Sciatic nerve (tissue), 2 donors: ENCODE measurements at regions not wholly inside any gene's neighbourhood (a gene's known extent, or its start where the extent isn't known, plus 50 kb on each side); places are given as distances from the start of the nearest gene placed in this dataset.
"Not testable (repeated sequence)": the region's sequence is repeated elsewhere in the genome, so short reads cannot be mapped to it uniquely, and the experiment has no call there.

Source experiments
- ATAC-seq: fragments of 200-7000 bp; cut with Tn5 transposase; one replicate; pipeline ENCODE4 v1.9.1; 2020; ENCODE audit warnings: mild to moderate bottlenecking, moderate library complexity
- DNase-seq: peaks from one replicate; pipeline ENCODE4 v3.0.0-alpha.2; 2020; ENCODE audit warnings: low spot score
- intact Hi-C: fragments of 100-400 bp; cut with DNase I; formaldehyde crosslinking; loops from one replicate; pipeline ENCODE4 v1.14.2; 2022
- donor health status: DM: no; HTN: no; CAD: no.
- donor health status: DM: no; HTN: no; CAD: no.

- ATAC-seq (no peak), DNase-seq (no peak)
- intact Hi-C loops, result no loop called here
Observed at GRCh38 chr12:60489071-60489470, 893.2 kb downstream of the SLC16A7 start.

- no peak for DNase-seq
- intact Hi-C loops, result no loop called here
- no peak for ATAC-seq
Observed at GRCh38 chr12:60494244-60494643, 898.4 kb downstream of the SLC16A7 start.

- DNase-seq (no peak), ATAC-seq (no peak)
- intact Hi-C loops, result no loop called here
Observed at GRCh38 chr12:60498656-60499055, 902.8 kb downstream of the SLC16A7 start.

- intact Hi-C loops, result no loop called here
- DNase-seq, result no peak
- no peak for ATAC-seq
Observed at GRCh38 chr12:60501124-60501729, 905.4 kb downstream of the SLC16A7 start.

- DNase-seq (no peak), ATAC-seq (no peak)
- intact Hi-C loops, result no loop called here
Observed at GRCh38 chr12:60522684-60523400, 927.0 kb downstream of the SLC16A7 start.

GRCh38 chr12:60529261-60529660, 933.4 kb downstream of the SLC16A7 start:
- DNase-seq, result no peak
- intact Hi-C loops, result no loop called here
- no peak for ATAC-seq

- DNase-seq, result no peak
- intact Hi-C loops, result no loop called here
Observed at GRCh38 chr12:60529723-60530122, 933.9 kb downstream of the SLC16A7 start.

GRCh38 chr12:60535363-60535762, 939.5 kb downstream of the SLC16A7 start:
- intact Hi-C loops, result no loop called here
- no peak for DNase-seq
- ATAC-seq, result no peak

More at GRCh38 chr12:60529723-60530122, 933.9 kb downstream of the SLC16A7 start:
- ATAC-seq, result no peak

GRCh38 chr12:60539592-60539991, 943.8 kb downstream of the SLC16A7 start:
- intact Hi-C loops, result no loop called here
- ATAC-seq (no peak), DNase-seq (no peak)

- intact Hi-C loops, result no loop called here
- DNase-seq, result no peak
- no peak for ATAC-seq
Observed at GRCh38 chr12:60568914-60569313, 973.1 kb downstream of the SLC16A7 start.

GRCh38 chr12:60577607-60578006, 981.8 kb downstream of the SLC16A7 start:
- intact Hi-C loops, result no loop called here
- DNase-seq (no peak), ATAC-seq (no peak)

GRCh38 chr12:60587664-60588063, 991.8 kb downstream of the SLC16A7 start:
- ATAC-seq, intact Hi-C loops, DNase-seq: not testable (repeated sequence)

GRCh38 chr12:60594035-60594711, 998.3 kb downstream of the SLC16A7 start:
- intact Hi-C loops, result no loop called here
- ATAC-seq (no peak), DNase-seq (no peak)

- no peak for ATAC-seq
Observed at GRCh38 chr12:60602601-60603000, 1006.8 kb downstream of the SLC16A7 start.

GRCh38 chr12:60603475-60603874, 1007.6 kb downstream of the SLC16A7 start:
- ATAC-seq, DNase-seq, intact Hi-C loops: not testable (repeated sequence)

More at GRCh38 chr12:60602601-60603000, 1006.8 kb downstream of the SLC16A7 start:
- intact Hi-C loops, result no loop called here
- DNase-seq, result no peak

- intact Hi-C loops, result no loop called here
- ATAC-seq (no peak), DNase-seq (no peak)
Observed at GRCh38 chr12:60616400-60616799, 1020.6 kb downstream of the SLC16A7 start.

GRCh38 chr12:60630796-60631195, 1035.0 kb downstream of the SLC16A7 start:
- ATAC-seq (no peak), DNase-seq (no peak)
- intact Hi-C loops, result no loop called here

GRCh38 chr12:60644076-60644475, 1048.2 kb downstream of the SLC16A7 start:
- DNase-seq, result no peak
- ATAC-seq, result no peak
- intact Hi-C loops, result no loop called here

- DNase-seq (no peak), ATAC-seq (no peak)
- intact Hi-C loops, result no loop called here
Observed at GRCh38 chr12:60666895-60667294, 1071.1 kb downstream of the SLC16A7 start.

GRCh38 chr12:60672949-60673348, 1077.1 kb downstream of the SLC16A7 start:
- ATAC-seq (no peak), DNase-seq (no peak)
- intact Hi-C loops, result no loop called here
